KMS-11 (cell line): ENCODE measurements at regions not wholly inside any gene's neighbourhood (a gene's known extent, or its start where the extent isn't known, plus 50 kb on each side); places are given as distances from the start of the nearest gene placed in this dataset.

Experiments used
- H2AFZ ChIP-seq: fragments of 200-600 bp; sonication (generic); 2 replicates; pipeline ENCODE4 v1.6.1; 2016; ENCODE audit warnings: antibody characterized with exemption, mixed run types, low read depth
- H3K27ac ChIP-seq: fragments of 200-600 bp; sonication (generic); 2 replicates; pipeline ENCODE4 v1.6.1; 2016; ENCODE audit warnings: mild to moderate bottlenecking, mixed run types
- H3K27me3 ChIP-seq: fragments of 200-600 bp; sonication (generic); 2 replicates; pipeline ENCODE4 v1.6.1; 2017; ENCODE audit warnings: mild to moderate bottlenecking, low read depth, mixed run types, moderate library complexity; ENCODE audit not compliant: insufficient read depth
- H3K36me3 ChIP-seq: fragments of 200-600 bp; sonication (generic); 2 replicates; pipeline ENCODE4 v1.6.1; 2017; ENCODE audit warnings: mild to moderate bottlenecking, mixed run types; ENCODE audit not compliant: insufficient read depth
- H3K4me1 ChIP-seq: fragments of 200-600 bp; sonication (generic); 2 replicates; pipeline ENCODE4 v1.6.1; 2016; ENCODE audit warnings: mild to moderate bottlenecking, low read depth, mixed run types; ENCODE audit not compliant: poor library complexity, severe bottlenecking
- H3K4me2 ChIP-seq: fragments of 200-600 bp; sonication (generic); 2 replicates; pipeline ENCODE4 v1.7.0; 2016; ENCODE audit warnings: mild to moderate bottlenecking, mixed run types
- H3K4me3 ChIP-seq: fragments of 200-600 bp; sonication (generic); IDR thresholded peaks from 2 replicates; pipeline ENCODE4 v1.6.1; 2017; ENCODE audit warnings: low read depth, low read length, mixed read lengths; ENCODE audit not compliant: insufficient read depth
- H3K79me2 ChIP-seq: fragments of 200-600 bp; sonication (generic); 2 replicates; pipeline ENCODE4 v1.6.1; 2016; ENCODE audit warnings: low read depth, mixed run types; ENCODE audit not compliant: insufficient read depth
- H3K9ac ChIP-seq: fragments of 200-600 bp; sonication (generic); 2 replicates; pipeline ENCODE4 v1.6.1; 2016; ENCODE audit warnings: mild to moderate bottlenecking, mixed run types
- H4K20me1 ChIP-seq: fragments of 200-600 bp; sonication (generic); 2 replicates; pipeline ENCODE4 v1.6.1; 2016; ENCODE audit warnings: mild to moderate bottlenecking, mixed run types; ENCODE audit not compliant: insufficient read depth
- CTCF ChIP-seq: fragments of 200-600 bp; sonication (generic); conservative IDR thresholded peaks from 2 replicates; pipeline ENCODE4 v1.6.1; 2017; ENCODE audit warnings: low read depth, mild to moderate bottlenecking, antibody characterized with exemption, low read length, moderate library complexity, mixed read lengths

- Histone ChIP-seq H3K27ac (no peak overlapping the region), H3K27me3 (no peaks in the 10 kb centered on the region), H4K20me1 (no peaks in the 10 kb centered on the region), H3K4me3 (no peak overlapping the region), H3K36me3 (no peaks in the 10 kb centered on the region), H2AFZ (no peak overlapping the region), H3K4me1 (no peaks in the 10 kb centered on the region), H3K79me2 (no peaks in the 10 kb centered on the region), H3K9ac (no peak overlapping the region), H3K4me2 (no peak overlapping the region)
- no peak for TF ChIP-seq CTCF
These were observed 1045.8 kb downstream of the TBC1D22A start for GRCh38 chr22:47808236-47808635.

- H3K36me3 ChIP-seq = no peaks in the 10 kb centered on the region
- no peak overlapping the region for H3K4me2 ChIP-seq
- H3K27me3 ChIP-seq = no peaks in the 10 kb centered on the region
- no peak overlapping the region for H2AFZ ChIP-seq
- no peaks in the 10 kb centered on the region for H3K4me1 ChIP-seq
- H3K9ac ChIP-seq = no peak overlapping the region
- no peaks in the 10 kb centered on the region for H4K20me1 ChIP-seq
- no peak for TF ChIP-seq CTCF
- no peak overlapping the region for H3K27ac ChIP-seq
- no peaks in the 10 kb centered on the region for H3K79me2 ChIP-seq
- no peak overlapping the region for H3K4me3 ChIP-seq
These were observed 1045.1 kb downstream of the TBC1D22A start for GRCh38 chr22:47807506-47807905.

- Histone ChIP-seq H3K4me1 (no peaks in the 10 kb centered on the region), H3K4me2 (no peak overlapping the region), H3K79me2 (no peaks in the 10 kb centered on the region), H2AFZ (no peak overlapping the region), H3K27me3 (no peaks in the 10 kb centered on the region), H3K27ac (no peak overlapping the region), H3K4me3 (no peak overlapping the region), H4K20me1 (no peaks in the 10 kb centered on the region), H3K9ac (no peak overlapping the region), H3K36me3 (no peaks in the 10 kb centered on the region)
- no peak for TF ChIP-seq CTCF
These were observed 1044.4 kb downstream of the TBC1D22A start for GRCh38 chr22:47806894-47807293.

GRCh38 chr22:47805394-47805935 lies 1043.0 kb downstream of the TBC1D22A start:
- no peak overlapping the region for H2AFZ ChIP-seq
- no peaks in the 10 kb centered on the region for H3K27me3 ChIP-seq
- no peak overlapping the region for H3K9ac ChIP-seq
- H3K79me2 ChIP-seq = no peaks in the 10 kb centered on the region
- no peak overlapping the region for H3K27ac ChIP-seq
- no peaks in the 10 kb centered on the region for H4K20me1 ChIP-seq
- H3K4me3 ChIP-seq = no peak overlapping the region
- no peaks in the 10 kb centered on the region for H3K4me1 ChIP-seq
- TF ChIP-seq CTCF = no peak
- no peaks in the 10 kb centered on the region for H3K36me3 ChIP-seq
- no peak overlapping the region for H3K4me2 ChIP-seq
